AML-193 (cell line): ENCODE measurements at regions not wholly inside any gene's neighbourhood (a gene's known extent, or its start where the extent isn't known, plus 50 kb on each side); places are given as distances from the start of the nearest gene placed in this dataset.
"Not testable (repeated sequence)": the region's sequence is repeated elsewhere in the genome, so short reads cannot be mapped to it uniquely, and the experiment has no call there.

ENCODE experiments used
- DNase-seq, 2 experiments: peaks; one replicate each; lab custom pipeline; 2025; lab: John Stamatoyannopoulos, UW

DNA sequence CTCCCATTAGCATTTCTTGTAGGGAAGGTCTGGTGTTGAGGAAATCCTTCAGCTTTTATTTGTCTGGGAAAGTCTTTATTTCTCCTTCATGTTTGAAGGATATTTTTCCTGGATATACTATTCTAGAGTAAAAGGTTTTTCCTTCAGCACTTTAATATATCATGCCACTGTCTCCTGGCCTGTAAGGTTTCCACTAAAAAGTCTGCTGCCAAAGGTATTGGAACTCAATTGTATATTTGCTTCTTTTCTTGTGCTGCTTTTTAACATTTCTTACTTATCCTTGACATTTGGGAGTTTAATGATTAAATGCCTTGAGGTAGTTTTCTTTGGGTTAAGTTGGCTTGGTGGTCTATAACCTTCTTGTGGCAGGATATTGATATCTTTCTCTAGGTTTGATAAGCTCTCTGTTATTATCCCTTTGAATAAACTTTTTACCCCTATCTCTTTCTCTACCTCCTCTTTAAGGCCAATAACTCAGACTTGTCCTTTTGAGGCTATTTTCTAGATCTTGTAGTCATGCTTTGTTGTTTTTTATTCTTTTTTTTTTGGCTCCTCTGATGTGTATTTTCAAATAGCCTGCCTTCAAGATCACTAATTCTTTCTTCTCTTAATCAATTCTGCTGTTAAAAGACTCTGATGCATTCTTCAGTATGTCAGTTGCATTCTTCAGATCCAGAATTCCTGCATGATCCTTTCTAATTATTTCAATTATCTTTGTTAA, 225.0 kb upstream of the ZNF217 start:
- no peak for DNase-seq

DNA sequence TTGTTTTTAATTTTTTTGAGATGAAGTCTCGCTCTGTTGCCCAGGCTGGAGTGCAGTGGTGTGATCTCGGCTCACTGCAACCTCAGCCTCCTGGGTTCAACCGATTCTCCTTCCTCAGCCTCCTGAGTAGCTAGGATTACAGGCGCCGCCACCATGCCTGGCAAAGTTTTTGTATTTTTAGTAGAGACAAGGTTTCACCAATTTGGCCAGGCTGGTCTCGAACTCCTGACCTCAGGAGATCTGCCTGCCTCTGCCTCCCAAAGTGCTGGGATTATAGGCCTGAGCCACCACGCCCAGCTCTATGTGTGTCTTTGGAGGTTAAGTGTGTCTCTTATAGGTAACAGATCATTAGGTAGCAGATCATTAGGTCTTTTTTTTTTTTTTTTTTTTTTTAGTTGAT, 223.9 kb upstream of the ZNF217 start:
- not testable (repeated sequence) for DNase-seq

DNA sequence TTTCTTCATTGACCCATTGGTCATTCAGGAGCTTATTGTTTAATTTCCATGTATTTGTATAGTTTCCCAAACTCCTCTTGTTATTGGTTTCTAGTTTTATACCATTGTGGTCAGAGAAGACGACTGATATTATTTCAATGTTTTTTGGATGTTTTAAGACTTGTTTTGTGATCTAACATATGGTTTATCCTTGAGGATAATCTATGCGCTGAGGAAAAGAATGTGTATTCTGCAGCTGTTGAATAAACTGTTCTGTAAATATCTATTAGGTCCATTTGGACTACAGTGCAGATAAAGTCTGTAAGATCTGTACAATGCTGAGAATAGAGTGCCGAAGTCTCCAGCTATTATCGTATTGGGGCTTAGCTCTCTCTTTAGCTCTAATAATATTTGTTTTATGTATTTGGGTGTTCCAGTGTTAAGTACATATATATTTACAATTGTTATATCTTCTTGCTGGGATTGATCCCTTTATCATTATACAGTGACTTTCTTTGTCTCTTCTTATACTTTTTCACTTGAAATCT, 223.3 kb upstream of the ZNF217 start:
- DNase-seq, result no peak

DNA sequence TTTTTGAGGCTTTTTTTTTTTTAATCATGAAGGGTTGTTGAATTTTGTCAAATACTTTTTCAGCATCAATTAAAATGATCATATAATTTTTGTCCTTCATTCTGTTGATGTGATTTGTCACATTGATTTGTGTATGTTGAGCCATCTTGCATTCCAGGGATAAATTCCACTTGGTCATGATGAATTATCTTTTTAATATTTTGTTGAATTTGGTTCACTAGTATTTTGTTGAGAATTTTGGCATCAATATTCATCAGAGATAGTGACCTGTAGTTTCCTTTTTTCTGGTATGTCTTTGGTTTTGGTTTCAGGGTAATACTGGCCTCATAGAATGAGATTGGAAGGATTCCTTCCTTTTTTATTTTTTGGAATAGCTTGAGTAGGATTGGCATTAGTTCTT, 221.9 kb upstream of the ZNF217 start:
- DNase-seq, result no peak

DNA sequence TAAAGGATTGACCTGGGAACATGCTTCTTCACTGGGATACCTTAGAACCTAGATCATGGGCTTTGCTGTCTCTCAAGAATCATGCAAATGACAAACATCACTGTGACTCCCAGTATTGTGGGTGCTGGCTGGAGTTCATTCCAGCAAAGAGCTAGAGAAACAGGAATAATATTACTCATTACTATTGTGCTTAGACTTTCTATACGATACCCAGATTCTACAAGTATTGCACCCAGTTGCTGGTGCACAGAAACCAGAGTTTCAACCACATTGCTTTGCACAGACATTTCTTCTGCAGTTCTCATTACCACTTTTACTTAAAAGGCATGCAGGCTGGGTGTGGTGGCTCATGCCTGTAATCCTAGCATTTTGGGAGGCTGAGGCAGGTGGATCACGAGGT, 220.4 kb upstream of the ZNF217 start:
- no peak for DNase-seq

- no peak for DNase-seq
Observed at GRCh38 chr20:53813636-53814035, 220.0 kb upstream of the ZNF217 start.

DNA sequence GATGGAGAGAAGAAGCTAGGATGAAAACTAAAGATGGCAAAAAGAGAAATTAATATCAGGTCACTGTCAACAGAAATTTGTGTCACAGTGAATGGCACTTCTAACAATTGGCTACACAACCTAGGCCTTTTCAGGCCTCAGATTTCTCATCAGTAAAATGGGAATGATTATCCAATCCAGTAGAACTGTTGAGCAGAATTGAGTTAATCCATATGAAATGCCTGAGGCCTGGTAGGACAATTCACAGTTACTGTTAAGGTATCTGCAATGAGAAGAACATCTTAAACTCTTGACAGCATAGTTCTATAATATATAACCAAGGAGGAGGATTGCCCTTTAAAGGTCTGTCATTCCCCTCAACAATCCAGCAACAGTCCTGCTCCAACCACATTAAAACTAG, 217.9 kb upstream of the ZNF217 start:
- DNase-seq, result no peak

GRCh38 chr20:53810661-53811355, 217.2 kb upstream of the ZNF217 start:
- DNase-seq, result no peak

- no peak for DNase-seq
Observed at GRCh38 chr20:53809728-53810365, 216.2 kb upstream of the ZNF217 start.

GRCh38 chr20:53809217-53809616, 215.6 kb upstream of the ZNF217 start:
- DNase-seq, result no peak

DNA sequence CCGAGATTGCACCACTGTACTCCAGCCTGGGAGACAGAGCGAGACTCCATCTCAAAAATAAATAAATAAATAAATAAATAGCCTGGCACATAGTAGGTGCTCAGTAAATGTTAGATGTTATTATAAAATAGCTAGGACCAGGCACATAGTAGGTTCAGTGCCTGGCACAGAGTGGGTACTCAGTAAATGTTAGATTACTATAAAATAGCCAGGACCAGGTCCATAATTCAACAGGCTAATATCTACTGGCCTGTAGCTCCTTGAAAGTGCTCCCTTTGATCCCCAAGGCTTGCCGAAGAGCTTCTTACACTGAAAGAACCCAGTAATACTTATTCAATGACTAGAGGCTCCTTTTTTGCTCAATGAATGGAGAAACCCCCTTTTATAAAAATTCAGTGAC, 215.1 kb upstream of the ZNF217 start:
- DNase-seq, result no peak

- DNase-seq, result not testable (repeated sequence)
Observed at GRCh38 chr20:53808302-53808701, 214.7 kb upstream of the ZNF217 start.

- DNase-seq, result no peak
Observed at GRCh38 chr20:53806683-53807401, 213.2 kb upstream of the ZNF217 start.

- no peak for DNase-seq
Observed at GRCh38 chr20:53805895-53806384, 212.3 kb upstream of the ZNF217 start.

DNA sequence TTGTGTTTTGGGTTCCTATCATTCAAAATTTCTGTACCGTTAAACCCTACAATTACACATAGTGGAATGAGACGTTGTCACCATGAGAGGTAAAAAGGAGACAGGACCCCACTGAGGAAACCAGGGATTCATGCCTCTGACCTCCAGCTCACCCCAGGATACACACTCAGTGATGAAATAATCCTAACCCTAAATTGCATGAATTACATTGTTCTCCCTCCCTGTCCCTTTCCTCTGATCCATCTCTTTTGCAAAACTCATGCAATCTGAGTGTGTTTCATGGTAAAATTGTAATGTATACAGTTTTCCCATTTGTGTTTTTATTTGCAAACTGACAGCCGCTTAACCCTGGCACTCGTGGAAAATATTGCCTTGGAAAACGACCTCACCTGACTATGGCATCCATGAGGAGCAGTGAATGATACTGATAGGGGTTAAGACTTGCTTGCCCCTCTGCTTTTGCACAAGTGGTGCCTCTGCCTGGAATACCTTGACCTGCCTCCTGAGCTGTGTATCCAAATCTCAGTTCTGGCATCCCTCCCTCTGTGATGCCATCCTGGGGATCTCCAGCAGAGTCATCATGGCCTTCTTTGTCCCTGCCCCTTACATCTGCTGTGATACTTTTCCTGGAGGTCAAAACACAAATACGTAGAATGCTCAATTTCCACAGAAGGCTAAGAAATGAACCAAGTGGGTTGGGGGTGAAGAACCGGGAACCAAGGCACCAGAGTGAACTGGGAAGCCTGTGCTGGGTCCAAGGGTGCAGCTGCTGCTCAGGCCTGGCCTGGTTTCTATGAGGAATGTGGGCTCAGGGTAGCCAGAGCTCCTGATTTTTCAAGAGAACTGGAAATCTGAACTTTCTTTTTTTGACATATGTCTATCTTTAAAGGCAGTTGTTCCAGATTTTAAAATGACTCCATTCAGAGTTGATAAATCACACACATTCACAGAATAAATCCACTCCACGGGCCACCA, 211.6 kb upstream of the ZNF217 start:
- no peak for DNase-seq

GRCh38 chr20:53804308-53804707, 210.7 kb upstream of the ZNF217 start:
- not testable (repeated sequence) for DNase-seq

- DNase-seq, result no peak
Observed at GRCh38 chr20:53803492-53804155, 210.0 kb upstream of the ZNF217 start.

- no peak for DNase-seq
Observed at GRCh38 chr20:53801609-53802370, 208.2 kb upstream of the ZNF217 start.

- no peak for DNase-seq
Observed at GRCh38 chr20:53800883-53801604, 207.4 kb upstream of the ZNF217 start.
